ENCODE measurements at regions not wholly inside any gene's neighbourhood (a gene's known extent, or its start where the extent isn't known, plus 50 kb on each side); places are given as distances from the start of the nearest gene placed in this dataset.

DNA sequence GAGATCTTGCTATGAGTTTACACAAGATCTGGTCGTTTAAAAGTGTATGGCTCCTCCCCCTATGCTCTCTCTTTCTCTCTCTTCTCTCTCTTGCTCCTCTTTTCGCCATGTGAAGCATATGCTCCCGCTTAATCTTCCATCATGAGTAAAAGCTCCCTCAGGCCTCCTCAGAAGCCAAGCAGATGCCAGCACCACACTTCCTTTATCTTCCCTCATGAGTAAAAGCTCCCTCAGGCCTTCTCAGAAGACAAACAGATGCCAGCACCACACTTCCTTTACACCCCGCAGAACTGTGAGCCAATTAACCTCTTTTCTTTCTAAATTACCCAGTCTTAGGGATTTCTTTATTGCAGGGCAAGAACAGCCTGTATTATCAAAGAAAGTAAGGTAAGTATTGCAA is 152.4 kb downstream of the SEC23A start:
- H3K4me3 ChIP-seq, result no peak overlapping the region
- WGBS, 5 donors, result 64 to 68% (median 65%) methylated on average over 4 of the region's 4 CpGs

DNA sequence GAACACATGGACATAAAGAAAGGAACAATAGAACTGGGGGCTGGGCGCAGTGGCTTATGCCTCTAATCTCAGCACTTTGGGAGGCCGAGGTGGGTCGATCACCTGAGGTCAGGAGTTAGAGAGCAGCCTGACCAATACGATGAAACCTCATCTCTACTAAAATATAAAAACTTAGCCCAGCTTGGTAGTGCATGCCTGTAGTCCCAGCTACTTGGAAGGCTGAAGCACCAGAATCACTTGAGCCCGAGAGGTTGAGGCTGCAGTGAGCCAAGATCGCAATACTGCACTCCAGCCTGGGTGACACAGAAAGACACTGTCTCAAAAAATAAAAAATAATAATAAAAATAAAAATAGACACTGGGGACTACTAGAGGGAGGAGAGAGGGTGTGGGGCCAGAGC is 154.5 kb downstream of the SEC23A start:
- Histone ChIP-seq H3K9me3 (no peaks in the 10 kb centered on the region), H3K27ac (no peak overlapping the region), H3K36me3 (no peaks in the 10 kb centered on the region), H3K27me3 (no peaks in the 10 kb centered on the region), H3K4me1 (no peaks in the 10 kb centered on the region), H3K4me3 (no peak overlapping the region)
- intact Hi-C loops (cut with DNase I; ENCODE audit: low total_unique reads), result no loop called here
- no peak for DNase-seq
- no peak for TF ChIP-seq POLR2A (IDR thresholded peaks at IDR 0.05)
- TF ChIP-seq, protein P1, sequence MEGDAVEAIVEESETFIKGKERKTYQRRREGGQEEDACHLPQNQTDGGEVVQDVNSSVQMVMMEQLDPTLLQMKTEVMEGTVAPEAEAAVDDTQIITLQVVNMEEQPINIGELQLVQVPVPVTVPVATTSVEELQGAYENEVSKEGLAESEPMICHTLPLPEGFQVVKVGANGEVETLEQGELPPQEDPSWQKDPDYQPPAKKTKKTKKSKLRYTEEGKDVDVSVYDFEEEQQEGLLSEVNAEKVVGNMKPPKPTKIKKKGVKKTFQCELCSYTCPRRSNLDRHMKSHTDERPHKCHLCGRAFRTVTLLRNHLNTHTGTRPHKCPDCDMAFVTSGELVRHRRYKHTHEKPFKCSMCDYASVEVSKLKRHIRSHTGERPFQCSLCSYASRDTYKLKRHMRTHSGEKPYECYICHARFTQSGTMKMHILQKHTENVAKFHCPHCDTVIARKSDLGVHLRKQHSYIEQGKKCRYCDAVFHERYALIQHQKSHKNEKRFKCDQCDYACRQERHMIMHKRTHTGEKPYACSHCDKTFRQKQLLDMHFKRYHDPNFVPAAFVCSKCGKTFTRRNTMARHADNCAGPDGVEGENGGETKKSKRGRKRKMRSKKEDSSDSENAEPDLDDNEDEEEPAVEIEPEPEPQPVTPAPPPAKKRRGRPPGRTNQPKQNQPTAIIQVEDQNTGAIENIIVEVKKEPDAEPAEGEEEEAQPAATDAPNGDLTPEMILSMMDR (IDR thresholded peaks at IDR 0.05), result no peak
- no peak for TF ChIP-seq EP300 (IDR thresholded peaks at IDR 0.05)
- TF ChIP-seq POLR2AphosphoS5 (IDR thresholded peaks at IDR 0.05), result no peak
- WGBS, 5 donors, result 90 to 93% (median 90%) methylated on average over 6 of the region's 6 CpGs

More for the DNA sequence above, 152.4 kb downstream of the SEC23A start:
- H3K27ac ChIP-seq, result no peak overlapping the region
- no peaks in the 10 kb centered on the region for H3K36me3 ChIP-seq
- DNase-seq, result no peak
- TF ChIP-seq POLR2AphosphoS5 (IDR thresholded peaks at IDR 0.05), result no peak
- TF ChIP-seq EP300 (IDR thresholded peaks at IDR 0.05), result no peak
- TF ChIP-seq, protein P1 (IDR thresholded peaks at IDR 0.05), result no peak
- TF ChIP-seq POLR2A (IDR thresholded peaks at IDR 0.05), result no peak
- no peaks in the 10 kb centered on the region for H3K4me1 ChIP-seq
- intact Hi-C loops (cut with DNase I; ENCODE audit: low total_unique reads), result no loop called here
- H3K27me3 ChIP-seq, result no peaks in the 10 kb centered on the region
- no peaks in the 10 kb centered on the region for H3K9me3 ChIP-seq

DNA sequence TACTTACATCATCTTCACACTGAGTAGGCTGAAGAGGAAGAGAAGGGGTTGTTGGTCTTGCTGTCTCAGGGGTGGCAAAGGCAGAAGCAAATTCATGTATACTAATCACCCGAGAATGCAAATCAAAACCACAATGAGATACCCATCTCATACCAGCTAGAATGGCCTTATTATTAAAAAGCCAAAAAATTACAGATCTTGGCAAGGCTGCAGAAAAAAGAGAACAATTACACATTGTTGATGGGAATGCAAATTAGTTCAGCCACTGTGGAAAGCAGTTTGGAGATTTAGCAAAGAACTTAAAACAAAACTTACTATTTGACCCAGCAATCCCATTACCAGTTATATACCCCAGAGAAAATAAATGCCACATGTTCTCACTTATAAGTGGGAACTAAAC is 154.9 kb downstream of the SEC23A start:
- no peak overlapping the region for H3K4me3 ChIP-seq
- H3K36me3 ChIP-seq, result no peaks in the 10 kb centered on the region
- H3K4me1 ChIP-seq, result no peaks in the 10 kb centered on the region
- H3K27ac ChIP-seq, result no peak overlapping the region
- DNase-seq, result no peak
- WGBS, 5 donors, result 24 to 55% (median 49%) methylated on average over 1 of the region's 1 CpG
- H3K27me3 ChIP-seq, result no peaks in the 10 kb centered on the region
- H3K9me3 ChIP-seq, result no peaks in the 10 kb centered on the region
- intact Hi-C loops (cut with DNase I; ENCODE audit: low total_unique reads), result no loop called here
- TF ChIP-seq POLR2AphosphoS5 (IDR thresholded peaks at IDR 0.05), result no peak
- TF ChIP-seq POLR2A (IDR thresholded peaks at IDR 0.05), result no peak
- TF ChIP-seq EP300 (IDR thresholded peaks at IDR 0.05), result no peak
- TF ChIP-seq, protein P1 (IDR thresholded peaks at IDR 0.05), result no peak

DNA sequence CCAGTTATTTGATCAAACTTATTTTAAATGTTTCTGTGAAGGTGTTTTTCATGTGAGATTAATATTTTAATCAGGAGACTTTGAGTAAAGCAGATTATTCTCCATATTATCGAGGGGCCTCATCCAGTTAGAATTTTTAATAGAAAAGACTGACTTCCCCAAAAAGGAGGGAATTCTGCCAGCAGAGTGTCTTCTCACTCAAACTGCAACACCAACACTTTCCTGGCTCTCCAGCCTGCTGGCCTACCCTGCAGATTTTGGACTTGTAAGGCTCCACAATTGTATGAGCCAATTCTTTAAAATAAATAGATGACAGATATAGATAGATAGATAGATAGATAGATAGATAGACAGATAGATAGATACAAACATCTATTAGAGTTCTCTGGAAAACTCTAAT is 155.7 kb downstream of the SEC23A start:
- TF ChIP-seq POLR2A (IDR thresholded peaks at IDR 0.05) (no peak), EP300 (IDR thresholded peaks at IDR 0.05) (no peak), POLR2AphosphoS5 (IDR thresholded peaks at IDR 0.05) (no peak)
- TF ChIP-seq, protein P1 (IDR thresholded peaks at IDR 0.05), result no peak
- Histone ChIP-seq H3K36me3 (no peaks in the 10 kb centered on the region), H3K4me3 (no peak overlapping the region), H3K27ac (no peak overlapping the region), H3K27me3 (no peaks in the 10 kb centered on the region), H3K9me3 (no peaks in the 10 kb centered on the region), H3K4me1 (no peaks in the 10 kb centered on the region)
- intact Hi-C loops (cut with DNase I; ENCODE audit: low total_unique reads), result no loop called here
- 68 to 97% (median 83%) methylated on average over 1 of the region's 1 CpG for WGBS, 5 donors
- no peak for DNase-seq

Measured in stomach (tissue), 8 donors.